ENCODE measurements at regions not wholly inside any gene's neighbourhood (a gene's known extent, or its start where the extent isn't known, plus 50 kb on each side); places are given as distances from the start of the nearest gene placed in this dataset.
"Not testable (repeated sequence)": the region's sequence is repeated elsewhere in the genome, so short reads cannot be mapped to it uniquely, and the experiment has no call there.

GRCh38 chr17:77631307-77631706 is 327.2 kb upstream of the TNRC6C start:
- no peak overlapping the region for H3K27ac ChIP-seq
- TF ChIP-seq CTCF (conservative IDR thresholded peaks at IDR 0.05): no peak
- no peak for TF ChIP-seq ZFX (IDR thresholded peaks at IDR 0.05)

- H3K27ac ChIP-seq: no peak overlapping the region
- no peak for TF ChIP-seq ZFX (IDR thresholded peaks at IDR 0.05)
- TF ChIP-seq CTCF (conservative IDR thresholded peaks at IDR 0.05): no peak
Observed at GRCh38 chr17:77632619-77633018, 325.9 kb upstream of the TNRC6C start.

- no peak overlapping the region for H3K27ac ChIP-seq
- no peak for TF ChIP-seq ZFX (IDR thresholded peaks at IDR 0.05)
- no peak for TF ChIP-seq CTCF (conservative IDR thresholded peaks at IDR 0.05)
Observed at GRCh38 chr17:77634710-77635109, 323.8 kb upstream of the TNRC6C start.

- H3K27ac ChIP-seq: no peak overlapping the region
Observed at GRCh38 chr17:77635176-77635575, 323.3 kb upstream of the TNRC6C start.

GRCh38 chr17:77635785-77636184 is 322.7 kb upstream of the TNRC6C start:
- not testable (repeated sequence) for H3K27ac ChIP-seq

More at GRCh38 chr17:77635176-77635575, 323.3 kb upstream of the TNRC6C start:
- TF ChIP-seq ZFX (IDR thresholded peaks at IDR 0.05) (no peak), CTCF (conservative IDR thresholded peaks at IDR 0.05) (no peak)

- H3K27ac ChIP-seq: no peak overlapping the region
- no peak for TF ChIP-seq CTCF (conservative IDR thresholded peaks at IDR 0.05)
- TF ChIP-seq ZFX (IDR thresholded peaks at IDR 0.05): no peak
Observed at GRCh38 chr17:77636835-77637817, 321.4 kb upstream of the TNRC6C start.

- no peak for TF ChIP-seq ZFX (IDR thresholded peaks at IDR 0.05)
- no peak overlapping the region for H3K27ac ChIP-seq
Observed at GRCh38 chr17:77637818-77638575, 320.5 kb upstream of the TNRC6C start.

- TF ChIP-seq CTCF (conservative IDR thresholded peaks at IDR 0.05) (no peak), ZFX (IDR thresholded peaks at IDR 0.05) (no peak)
- no peak overlapping the region for H3K27ac ChIP-seq
Observed at GRCh38 chr17:77640252-77640651, 318.3 kb upstream of the TNRC6C start.

Measured in C4-2B (cell line).